DMS153 (cell line): ENCODE measurements at regions not wholly inside any gene's neighbourhood (a gene's known extent, or its start where the extent isn't known, plus 50 kb on each side); places are given as distances from the start of the nearest gene placed in this dataset.

Source experiments
- DNase-seq: peaks from one replicate; lab custom pipeline; 2025; lab: John Stamatoyannopoulos, UW

GRCh38 chr1:37380546-37380945 is 93.8 kb upstream of the ZC3H12A start:
- peak; percentile 75 for DNase-seq

DNA sequence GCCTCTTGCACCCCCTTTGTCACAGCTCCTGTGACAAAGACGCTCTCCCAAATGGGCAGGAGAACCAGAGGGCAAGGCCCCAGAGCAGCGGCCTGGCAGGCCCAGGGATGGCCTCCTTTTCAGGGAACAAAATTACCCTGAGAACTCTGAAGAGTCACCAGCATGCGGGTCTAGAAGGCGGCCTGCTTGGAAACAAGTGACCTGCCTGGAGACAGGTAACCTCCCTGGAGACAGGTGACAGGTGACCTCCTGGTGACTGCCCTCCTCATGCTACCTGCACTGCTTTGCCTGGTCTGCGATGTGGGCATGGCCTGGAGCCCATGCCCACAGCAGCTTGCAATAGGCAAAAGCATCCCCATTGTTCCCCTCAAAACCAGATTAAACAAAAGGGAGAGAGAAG is 86.5 kb upstream of the ZC3H12A start:
- no peak for DNase-seq

DNA sequence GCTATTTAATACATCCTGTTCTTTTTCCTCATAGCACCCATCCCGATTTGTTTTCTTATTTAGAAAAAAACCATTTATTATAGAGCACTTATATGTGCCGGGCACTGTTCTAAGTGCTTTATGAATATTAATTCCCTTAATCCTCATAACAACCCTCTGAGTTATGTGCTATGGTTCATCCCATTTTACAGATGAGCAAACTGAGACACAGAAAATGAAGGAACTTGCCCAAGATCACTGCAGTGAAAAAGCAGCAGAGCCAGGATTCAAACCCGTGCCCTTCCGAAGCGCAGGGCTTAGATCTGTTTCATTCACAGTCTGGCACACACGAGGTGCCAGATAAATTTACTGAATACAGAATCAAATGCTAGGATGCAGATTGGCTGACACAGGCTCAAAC is 85.1 kb upstream of the ZC3H12A start:
- DNase-seq: no peak

- peak; percentile 84 for DNase-seq
These were observed 83.0 kb upstream of the ZC3H12A start for GRCh38 chr1:37391211-37392011.

- DNase-seq: no peak
These were observed 82.3 kb upstream of the ZC3H12A start for GRCh38 chr1:37392051-37392450.

DNA sequence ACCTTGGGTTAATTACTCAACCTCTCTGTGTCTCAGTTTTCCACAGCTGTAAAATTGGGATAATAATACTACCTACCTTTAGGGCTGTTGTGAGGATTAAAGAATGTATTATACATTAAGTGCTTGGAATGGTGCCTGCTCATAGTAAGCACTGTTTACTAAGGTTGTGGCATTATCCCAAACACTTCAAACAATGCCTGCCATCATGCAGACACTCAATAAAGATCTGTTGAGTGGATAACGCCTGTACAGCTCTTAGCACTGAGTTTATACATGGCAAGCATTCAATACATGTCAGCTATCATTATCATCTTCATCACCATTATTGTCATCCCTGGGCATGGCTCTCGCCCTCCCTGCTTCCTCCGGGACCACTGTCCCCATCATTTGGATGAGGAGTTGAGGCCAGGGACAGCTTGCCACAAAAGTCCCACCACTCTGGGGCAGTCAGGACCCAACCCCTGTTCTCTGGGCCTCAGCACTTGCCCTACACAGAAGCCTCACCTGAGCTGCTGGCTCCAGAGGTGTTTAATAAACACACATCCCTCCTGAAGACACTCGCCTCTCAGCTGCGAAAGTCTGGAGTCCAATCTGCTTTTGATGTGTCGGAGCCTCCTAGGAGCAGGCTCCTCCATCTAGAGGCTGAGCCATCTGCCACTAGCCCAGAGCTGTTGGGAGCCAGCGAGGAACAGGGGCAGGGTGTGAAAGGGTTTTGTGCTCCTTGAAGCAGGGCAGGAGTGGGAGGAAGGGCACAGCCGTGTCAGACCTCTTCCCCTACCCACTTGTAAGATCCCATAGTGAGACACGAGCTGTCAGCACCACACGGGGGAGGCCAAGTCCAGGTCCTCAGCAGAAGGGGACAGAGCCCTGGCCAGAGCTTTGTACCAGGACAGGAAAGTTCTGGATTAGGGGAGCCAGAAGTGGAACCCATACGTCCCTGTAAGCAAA is 80.9 kb upstream of the ZC3H12A start:
- peak; percentile 88 for DNase-seq

- no peak for DNase-seq
These were observed 79.6 kb upstream of the ZC3H12A start for GRCh38 chr1:37394574-37395464.

DNA sequence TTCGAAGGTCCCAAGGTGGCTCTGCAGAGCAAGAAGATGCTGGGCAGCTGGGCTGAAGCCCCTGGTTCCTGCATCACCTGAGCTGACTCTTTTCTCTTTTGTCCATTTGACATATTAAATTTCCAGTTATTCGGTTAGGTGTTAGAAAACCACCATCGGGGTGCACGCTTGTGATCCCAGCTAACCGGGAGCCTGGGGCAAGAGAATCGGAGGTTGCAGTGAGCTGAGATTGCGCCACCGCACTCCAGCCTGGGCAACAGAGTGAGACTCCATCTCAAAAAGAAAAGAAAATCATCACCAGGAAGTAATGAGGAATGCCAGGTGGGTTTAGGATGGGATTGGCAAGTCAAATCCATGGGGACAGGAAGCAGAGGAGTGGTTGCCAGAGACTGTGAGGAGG is 76.3 kb upstream of the ZC3H12A start:
- DNase-seq: no peak

- no peak for DNase-seq
These were observed 75.2 kb upstream of the ZC3H12A start for GRCh38 chr1:37399205-37399604.

GRCh38 chr1:37399830-37400464 is 74.4 kb upstream of the ZC3H12A start:
- DNase-seq: no peak

- DNase-seq: no peak
These were observed 73.7 kb upstream of the ZC3H12A start for GRCh38 chr1:37400466-37401225.

- DNase-seq: no peak
These were observed 71.2 kb upstream of the ZC3H12A start for GRCh38 chr1:37403166-37403565.

DNA sequence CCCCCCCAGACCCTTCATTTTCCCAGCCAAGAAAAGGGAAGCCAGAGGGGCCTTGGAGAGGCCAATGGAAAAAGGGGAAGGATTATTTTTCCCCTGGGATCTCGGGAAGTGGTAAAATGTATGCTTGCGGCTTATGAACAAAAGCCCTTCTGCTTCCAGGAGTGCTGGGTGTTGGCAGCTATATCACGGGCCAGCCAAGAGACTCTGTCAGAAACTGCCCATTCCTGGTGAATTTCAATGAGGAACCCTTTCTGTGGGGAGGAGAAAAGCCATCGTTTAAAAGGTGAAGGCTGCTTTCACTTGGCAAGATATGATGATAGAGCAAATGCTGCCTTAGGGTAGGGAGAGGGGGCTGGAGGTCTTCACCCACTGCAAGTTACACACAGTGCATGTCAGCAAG is 69.7 kb upstream of the ZC3H12A start:
- DNase-seq: peak; percentile 34

DNA sequence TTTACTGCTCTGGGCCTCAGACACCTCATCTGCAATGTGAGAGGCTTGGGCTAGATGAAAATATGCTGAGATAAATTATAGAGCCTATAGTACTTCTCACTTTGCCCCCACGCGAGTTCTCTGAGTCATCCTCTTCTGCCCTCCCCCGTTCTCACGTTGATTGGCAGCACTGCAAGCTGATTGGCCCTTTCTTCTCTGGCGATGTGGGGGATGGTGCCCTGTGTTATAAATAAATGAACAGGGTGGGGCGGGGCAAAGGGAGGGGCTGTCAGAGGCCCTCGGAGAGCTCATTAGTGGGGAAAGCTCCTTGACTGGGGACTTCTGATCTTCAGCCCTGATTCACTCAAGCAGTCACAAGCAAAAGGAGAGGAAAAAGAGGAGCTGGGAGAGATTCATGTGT is 64.3 kb upstream of the ZC3H12A start:
- no peak for DNase-seq

DNA sequence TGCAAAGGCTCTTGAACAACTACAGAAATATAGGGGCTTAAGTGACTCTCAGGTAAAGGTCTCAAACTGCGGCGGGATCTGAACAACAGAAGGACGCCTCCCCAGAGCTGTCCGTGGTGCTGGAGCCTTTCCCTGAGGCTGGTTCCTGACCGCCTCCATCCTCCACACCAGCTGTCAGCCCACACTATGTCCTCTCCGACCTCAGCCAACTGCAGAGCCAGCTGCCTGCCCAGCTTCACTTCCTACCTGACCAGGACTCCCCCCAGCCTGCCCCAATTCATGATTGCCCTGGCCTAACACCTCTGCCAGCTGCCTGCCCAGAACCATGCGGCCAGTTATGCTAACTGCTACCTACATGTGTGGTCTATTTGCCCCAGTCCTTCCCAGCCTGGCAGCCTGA is 63.6 kb upstream of the ZC3H12A start:
- no peak for DNase-seq

- DNase-seq: no peak
These were observed 58.7 kb upstream of the ZC3H12A start for GRCh38 chr1:37415611-37416244.

DNA sequence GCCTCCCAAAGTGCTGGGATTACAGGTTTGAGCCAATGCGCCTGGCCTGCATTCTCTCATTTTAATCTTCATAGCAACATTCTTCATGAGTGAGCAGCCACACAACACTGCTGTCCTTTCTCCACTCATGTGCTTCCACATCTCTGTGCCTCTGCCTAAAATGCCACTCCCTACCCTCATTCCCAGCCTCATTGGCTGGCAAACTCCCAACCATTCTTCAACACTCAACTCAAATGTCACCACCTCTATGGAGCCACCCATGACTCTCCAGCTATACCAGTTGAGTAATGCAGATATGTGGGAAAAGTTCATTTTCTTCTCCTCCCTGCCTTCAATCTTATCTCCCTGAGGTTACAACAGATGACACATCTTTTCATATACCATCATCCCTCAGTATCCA is 53.9 kb upstream of the ZC3H12A start:
- no peak for DNase-seq

GRCh38 chr1:37423810-37424209 is 50.6 kb upstream of the ZC3H12A start:
- no peak for DNase-seq

- DNase-seq: no peak
These were observed 49.9 kb upstream of the ZC3H12A start for GRCh38 chr1:37424523-37424922.
